HEK293 (cell line): ENCODE measurements at regions not wholly inside any gene's neighbourhood (a gene's known extent, or its start where the extent isn't known, plus 50 kb on each side); places are given as distances from the start of the nearest gene placed in this dataset.

Experiments
- CTCF ChIA-PET: fragments of 350-600 bp; formaldehyde crosslinking; extraction: SDS; loops from one replicate; lab custom pipeline; 2021; ENCODE audit warnings: antibody characterized with exemption; lab: Yijun Ruan, JAX
- POLR2A ChIA-PET: fragments of 300-600 bp; formaldehyde crosslinking; extraction: SDS; loops from one replicate; lab custom pipeline; 2020; ENCODE audit warnings: antibody characterized with exemption, inconsistent platforms; lab: Yijun Ruan, JAX
- H3K27ac ChIP-seq: fragments of 200-500 bp; sonication (Bioruptor generic); 2 replicates; pipeline ENCODE4 v1.5.1; 2014; ENCODE audit warnings: low read depth, low read length, control low read depth, inconsistent platforms; ENCODE audit errors: extremely low read depth
- H3K36me3 ChIP-seq, 2 experiments: fragments of 200-500 bp in 1 of 2; sonication (Bioruptor generic) in 1 of 2; 1 replicate in 1 of 2; 2 replicates in 1 of 2; pipeline ENCODE4 v1.5.1; 2014 to 2017; ENCODE audit warnings: inconsistent platforms in 2 of 2, low read length in 2 of 2; ENCODE audit not compliant: control insufficient read depth in 2 of 2, insufficient read depth in 1 of 2
- H3K4me1 ChIP-seq: fragments of 200-500 bp; sonication (Bioruptor generic); 2 replicates; pipeline ENCODE4 v1.5.1; 2014; ENCODE audit warnings: mild to moderate bottlenecking, low read length, inconsistent platforms; ENCODE audit not compliant: control insufficient read depth, insufficient read depth
- H3K4me3 ChIP-seq: 2 replicates; pipeline ENCODE4 v1.5.1; 2011; ENCODE audit warnings: low read depth, mild to moderate bottlenecking, control low read depth, low read length, moderate library complexity
- H3K9me3 ChIP-seq: fragments of 200-500 bp; sonication (Bioruptor generic); 2 replicates; pipeline ENCODE4 v1.5.1; 2014; ENCODE audit warnings: low read depth, low read length, inconsistent platforms; ENCODE audit not compliant: control insufficient read depth, insufficient read depth
- GLIS1 ChIP-seq: fragments of 450-650 bp; formaldehyde crosslinking; IDR thresholded peaks from 2 replicates; pipeline ENCODE4 v1.5.1; 2016; ENCODE audit warnings: missing biosample characterization, missing genetic modification characterization
- KLF16 ChIP-seq: fragments of 450-650 bp; formaldehyde crosslinking; IDR thresholded peaks from 2 replicates; pipeline ENCODE4 v1.5.1; 2017; ENCODE audit warnings: missing biosample characterization, missing genetic modification characterization
- OVOL3 ChIP-seq: fragments of 450-650 bp; formaldehyde crosslinking; IDR thresholded peaks from 2 replicates; pipeline ENCODE4 v1.5.1; 2016; ENCODE audit warnings: missing biosample characterization, missing genetic modification characterization
- SCRT1 ChIP-seq: fragments of 450-650 bp; formaldehyde crosslinking; IDR thresholded peaks from 2 replicates; pipeline ENCODE4 v1.5.1; 2016; ENCODE audit warnings: missing biosample characterization, missing genetic modification characterization, borderline replicate concordance
- SCRT2 ChIP-seq: fragments of 450-650 bp; formaldehyde crosslinking; IDR thresholded peaks from 2 replicates; pipeline ENCODE4 v1.5.1; 2016; ENCODE audit warnings: missing biosample characterization, missing genetic modification characterization
- TSHZ1 ChIP-seq: fragments of 450-650 bp; formaldehyde crosslinking; IDR thresholded peaks from 2 replicates; pipeline ENCODE4 v1.5.1; 2016; ENCODE audit warnings: missing biosample characterization, missing genetic modification characterization, borderline replicate concordance
- ZBTB17 ChIP-seq: fragments of 450-650 bp; formaldehyde crosslinking; IDR thresholded peaks from 2 replicates; pipeline ENCODE4 v1.5.1; 2016; ENCODE audit warnings: missing biosample characterization, missing genetic modification characterization
- ZNF121 ChIP-seq: fragments of 450-650 bp; formaldehyde crosslinking; IDR thresholded peaks from 2 replicates; pipeline ENCODE4 v1.5.1; 2016; ENCODE audit warnings: missing biosample characterization, missing genetic modification characterization
- ZNF133 ChIP-seq: fragments of 450-650 bp; formaldehyde crosslinking; IDR thresholded peaks from 2 replicates; pipeline ENCODE4 v1.5.1; 2016; ENCODE audit warnings: missing biosample characterization, missing genetic modification characterization
- ZNF174 ChIP-seq: fragments of 450-650 bp; formaldehyde crosslinking; IDR thresholded peaks from 2 replicates; pipeline ENCODE4 v1.5.0; 2017; ENCODE audit warnings: missing biosample characterization, mild to moderate bottlenecking, missing genetic modification characterization
- ZNF404 ChIP-seq: fragments of 450-650 bp; formaldehyde crosslinking; IDR thresholded peaks from 2 replicates; pipeline ENCODE4 v1.5.1; 2017; ENCODE audit warnings: missing biosample characterization, missing genetic modification characterization
- ZNF488 ChIP-seq: fragments of 450-650 bp; formaldehyde crosslinking; IDR thresholded peaks from 2 replicates; pipeline ENCODE4 v1.5.1; 2016; ENCODE audit warnings: missing biosample characterization, missing genetic modification characterization
- ZNF549 ChIP-seq: fragments of 450-650 bp; IDR thresholded peaks from 2 replicates; pipeline ENCODE4 v1.5.1; 2018; ENCODE audit warnings: missing biosample characterization, missing genetic modification characterization, mild to moderate bottlenecking, inconsistent platforms, moderate library complexity
- ZNF560 ChIP-seq: fragments of 450-650 bp; formaldehyde crosslinking; IDR thresholded peaks from 2 replicates; pipeline ENCODE4 v1.5.1; 2017; ENCODE audit warnings: missing biosample characterization, missing genetic modification characterization, borderline replicate concordance
- ZNF585B ChIP-seq: fragments of 450-650 bp; formaldehyde crosslinking; IDR thresholded peaks from 2 replicates; pipeline ENCODE4 v1.5.1; 2016; ENCODE audit warnings: missing biosample characterization, missing genetic modification characterization
- ZNF610 ChIP-seq: fragments of 450-650 bp; formaldehyde crosslinking; IDR thresholded peaks from 2 replicates; pipeline ENCODE4 v1.5.1; 2016; ENCODE audit warnings: missing biosample characterization, missing genetic modification characterization, borderline replicate concordance
- ZNF623 ChIP-seq: fragments of 450-650 bp; formaldehyde crosslinking; IDR thresholded peaks from 2 replicates; pipeline ENCODE4 v1.5.1; 2016; ENCODE audit warnings: missing biosample characterization, missing genetic modification characterization
- ZNF639 ChIP-seq: fragments of 450-650 bp; formaldehyde crosslinking; IDR thresholded peaks from 2 replicates; pipeline ENCODE4 v1.5.1; 2016; ENCODE audit warnings: missing biosample characterization, missing genetic modification characterization
- ZNF747 ChIP-seq: fragments of 450-650 bp; formaldehyde crosslinking; IDR thresholded peaks from 2 replicates; pipeline ENCODE4 v1.5.1; 2016; ENCODE audit warnings: missing biosample characterization, missing genetic modification characterization
- ZNF791 ChIP-seq: fragments of 450-650 bp; formaldehyde crosslinking; IDR thresholded peaks from 2 replicates; pipeline ENCODE4 v1.5.1; 2016; ENCODE audit warnings: missing biosample characterization, missing genetic modification characterization
- ZSCAN23 ChIP-seq: fragments of 450-650 bp; formaldehyde crosslinking; IDR thresholded peaks from 2 replicates; pipeline ENCODE4 v1.5.1; 2016; ENCODE audit warnings: missing biosample characterization, missing genetic modification characterization
- ZSCAN4 ChIP-seq: fragments of 450-650 bp; formaldehyde crosslinking; IDR thresholded peaks from 2 replicates; pipeline ENCODE4 v1.5.1; 2017; ENCODE audit warnings: missing biosample characterization, missing genetic modification characterization

- TF ChIP-seq ZNF639 (tag by site-specific recombination) (no peak), ZNF174 (tag by site-specific recombination) (no peak), ZNF121 (tag by site-specific recombination) (no peak), ZNF133 (tag by site-specific recombination) (no peak), ZNF747 (tag by site-specific recombination) (no peak), TSHZ1 (tag by site-specific recombination) (no peak), ZNF585B (tag by site-specific recombination) (no peak), KLF16 (no peak)
- TF ChIP-seq, all 188 proteins: peak for 0
These were observed 273.2 kb upstream of the TOPAZ1 start (continued) for GRCh38 chr3:43968465-43968864.

- Histone ChIP-seq H3K4me1 (no peaks in the 10 kb centered on the region), H3K36me3 (no peaks in the 10 kb centered on the region), H3K9me3 (no peaks in the 10 kb centered on the region), H3K27ac (no peak overlapping the region)
- POLR2A ChIA-PET = no interaction called here
- TF ChIP-seq ZNF623 = no peak
- no peak for TF ChIP-seq ZNF610 (tag by site-specific recombination)
- TF ChIP-seq ZBTB17 (tag by site-specific recombination) = no peak
- no peak for TF ChIP-seq ZSCAN4 (tag by site-specific recombination)
- no peak for TF ChIP-seq OVOL3 (tag by site-specific recombination)
- no peak for TF ChIP-seq ZNF791
- no peak for TF ChIP-seq GLIS1 (tag by site-specific recombination)
- no peak for TF ChIP-seq ZNF404
- no peak for TF ChIP-seq SCRT2
- no peak for TF ChIP-seq ZNF121 (tag by site-specific recombination)
- no peak for TF ChIP-seq ZNF549 (tag by site-specific recombination)
- TF ChIP-seq ZNF560 (tag by site-specific recombination) = no peak
- no peak for TF ChIP-seq ZSCAN23
- no peak for TF ChIP-seq SCRT1 (tag by site-specific recombination)
- TF ChIP-seq ZNF488 (tag by site-specific recombination) = no peak
- TF ChIP-seq, all 188 proteins: peak for 0
- no peak overlapping the region for H3K4me3 ChIP-seq
- CTCF ChIA-PET = no interaction called here
These were observed 271.7 kb upstream of the TOPAZ1 start for GRCh38 chr3:43969944-43970343.
